Lung (tissue), 11 donors: ENCODE measurements at regions not wholly inside any gene's neighbourhood (a gene's known extent, or its start where the extent isn't known, plus 50 kb on each side); places are given as distances from the start of the nearest gene placed in this dataset.

Source experiments
- ATAC-seq: fragments of 200-7000 bp; cut with Tn5 transposase; one replicate; pipeline ENCODE4 v1.9.1; 2020; ENCODE audit warnings: moderate number of reproducible peaks; ENCODE audit not compliant: insufficient read depth, low FRiP score
- DNase-seq, 3 donors: peaks; one replicate each; pipeline ENCODE4 v3.0.0-alpha.2; 2013 to 2017
- H3K27ac ChIP-seq, 2 donors: one replicate each; pipeline ENCODE4 v1.5.1; 2013; ENCODE audit warnings: mild to moderate bottlenecking in 2 of 2, moderate library complexity in 2 of 2, control low read depth in 1 of 2, inconsistent platforms in 1 of 2, low read depth in 1 of 2, low read length in 1 of 2
- H3K27me3 ChIP-seq, 3 donors: one replicate each; pipeline ENCODE4 v1.5.1; 2013; ENCODE audit warnings: low read length in 2 of 3; ENCODE audit not compliant: control insufficient read depth in 3 of 3, insufficient read depth in 3 of 3
- H3K36me3 ChIP-seq, 4 donors: one replicate each; pipeline ENCODE4 v1.5.1; 2013; ENCODE audit warnings: low read length in 4 of 4, mild to moderate bottlenecking in 1 of 4, moderate library complexity in 1 of 4; ENCODE audit not compliant: control insufficient read depth in 4 of 4, insufficient read depth in 4 of 4
- H3K4me1 ChIP-seq, 5 donors: one replicate each; pipeline ENCODE4 v1.5.1; 2013; ENCODE audit warnings: low read length in 5 of 5, mild to moderate bottlenecking in 2 of 5, moderate library complexity in 1 of 5; ENCODE audit not compliant: control insufficient read depth in 5 of 5, insufficient read depth in 5 of 5
- H3K4me3 ChIP-seq: one replicate; pipeline ENCODE4 v1.5.1; 2013; ENCODE audit warnings: mild to moderate bottlenecking, control low read depth, moderate library complexity
- H3K9ac ChIP-seq, 2 donors: one replicate each; pipeline ENCODE4 v1.5.1; 2013; ENCODE audit warnings: low read length in 2 of 2, control low read depth in 1 of 2; ENCODE audit not compliant: insufficient read depth in 1 of 2
- H3K9me3 ChIP-seq, 4 donors: one replicate each; pipeline ENCODE4 v1.5.1; 2013; ENCODE audit warnings: low read length in 3 of 4, mild to moderate bottlenecking in 1 of 4, moderate library complexity in 1 of 4; ENCODE audit not compliant: control insufficient read depth in 4 of 4, insufficient read depth in 3 of 4
- WGBS, 2 donors: extraction: QIAGEN DNeasy Blood & Tissue Kit; methylation state at CpG; one replicate each; pipeline ENCODE4 v1.1.7; 2013; 5-methylcytosine and 5-hydroxymethylcytosine counted together
- TF ChIP-seq, protein P1 (sequence below): IDR thresholded peaks from 2 replicates; pipeline ENCODE4 v1.5.1; 2012; ENCODE audit warnings: mild to moderate bottlenecking; ENCODE audit errors: control extremely low read depth, extremely low read depth
- donor health status: control.
- donor health status: control.
- donor health status: Bipolar disorder and iron deficiency.
- donor health status: healthy.
- donor health status: DM: yes; HTN: yes; CAD: no.

DNA sequence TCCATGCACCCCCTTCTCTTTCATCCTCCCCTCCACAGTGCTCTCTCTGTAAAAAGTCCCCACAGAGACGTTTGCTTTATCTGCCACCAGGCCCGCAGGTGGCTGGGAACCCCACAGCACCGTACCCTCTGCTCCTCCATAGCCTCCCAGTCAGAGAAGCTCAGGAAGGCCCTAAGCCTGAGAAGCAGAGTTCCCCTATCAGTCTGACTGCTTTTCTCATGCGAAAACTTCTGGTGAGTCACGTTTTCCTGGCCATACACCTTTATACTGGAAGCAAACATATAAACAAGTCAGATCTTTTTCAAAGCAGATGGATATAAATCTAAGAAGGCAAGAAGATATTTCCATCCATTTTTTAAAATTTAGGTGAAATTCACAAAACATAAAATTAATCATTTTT is 51.5 kb upstream of the MEF2A start:
- peaks cover 0 to 19% (median 7%) of the 10 kb centered on the region in 5 donors for H3K4me1 ChIP-seq
- no peak overlapping the region for H3K4me3 ChIP-seq
- TF ChIP-seq, protein P1, sequence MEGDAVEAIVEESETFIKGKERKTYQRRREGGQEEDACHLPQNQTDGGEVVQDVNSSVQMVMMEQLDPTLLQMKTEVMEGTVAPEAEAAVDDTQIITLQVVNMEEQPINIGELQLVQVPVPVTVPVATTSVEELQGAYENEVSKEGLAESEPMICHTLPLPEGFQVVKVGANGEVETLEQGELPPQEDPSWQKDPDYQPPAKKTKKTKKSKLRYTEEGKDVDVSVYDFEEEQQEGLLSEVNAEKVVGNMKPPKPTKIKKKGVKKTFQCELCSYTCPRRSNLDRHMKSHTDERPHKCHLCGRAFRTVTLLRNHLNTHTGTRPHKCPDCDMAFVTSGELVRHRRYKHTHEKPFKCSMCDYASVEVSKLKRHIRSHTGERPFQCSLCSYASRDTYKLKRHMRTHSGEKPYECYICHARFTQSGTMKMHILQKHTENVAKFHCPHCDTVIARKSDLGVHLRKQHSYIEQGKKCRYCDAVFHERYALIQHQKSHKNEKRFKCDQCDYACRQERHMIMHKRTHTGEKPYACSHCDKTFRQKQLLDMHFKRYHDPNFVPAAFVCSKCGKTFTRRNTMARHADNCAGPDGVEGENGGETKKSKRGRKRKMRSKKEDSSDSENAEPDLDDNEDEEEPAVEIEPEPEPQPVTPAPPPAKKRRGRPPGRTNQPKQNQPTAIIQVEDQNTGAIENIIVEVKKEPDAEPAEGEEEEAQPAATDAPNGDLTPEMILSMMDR, result no peak
- peaks cover 0 to 4% (median 0%) of the 10 kb centered on the region in 4 donors for H3K9me3 ChIP-seq
- no peak overlapping the region for H3K27ac ChIP-seq
- DNase-seq, result no peak
- no peaks in the 10 kb centered on the region for H3K36me3 ChIP-seq
- ATAC-seq, result no peak
- 87 to 92% methylated on average over 5 of the region's 5 CpGs for WGBS, 2 donors
- no peak overlapping the region for H3K9ac ChIP-seq
- no peaks in the 10 kb centered on the region for H3K27me3 ChIP-seq
